Ovary (tissue), 7 donors: ENCODE measurements at regions not wholly inside any gene's neighbourhood (a gene's known extent, or its start where the extent isn't known, plus 50 kb on each side); places are given as distances from the start of the nearest gene placed in this dataset.

Experiments used
- DNase-seq, 5 donors: peaks; one replicate each; pipeline ENCODE4 v3.0.0-alpha.2; 2019 to 2020
- H3K27ac ChIP-seq, 2 donors: fragments of 200-600 bp; one replicate each; pipeline versions ENCODE4 v1.5.1 to v1.8.0; 2019 to 2022
- H3K27me3 ChIP-seq: fragments of 200-600 bp; one replicate; pipeline ENCODE4 v1.8.0; 2022
- H3K36me3 ChIP-seq: fragments of 200-600 bp; sonication (generic); one replicate; pipeline ENCODE4 v1.5.1; 2019
- H3K4me1 ChIP-seq: one replicate; pipeline ENCODE4 v1.8.1; 2013; ENCODE audit warnings: mild to moderate bottlenecking, moderate library complexity; ENCODE audit not compliant: insufficient read depth
- H3K4me3 ChIP-seq: fragments of 200-600 bp; sonication (generic); one replicate; pipeline ENCODE4 v1.5.1; 2017
- H3K9me3 ChIP-seq, 2 donors: fragments of 200-600 bp in 1 of 2; sonication (generic) in 1 of 2; one replicate each; pipeline versions ENCODE4 v1.5.1 to v1.8.1; 2013 to 2019; ENCODE audit warnings: mild to moderate bottlenecking in 1 of 2, moderate library complexity in 1 of 2
- EP300 ChIP-seq: sonication (generic); formaldehyde crosslinking; IDR thresholded peaks from one replicate; pipeline ENCODE4 v1.6.1; 2017; ENCODE audit warnings: antibody characterized with exemption
- POLR2A ChIP-seq: fragments of 450-650 bp; IDR thresholded peaks from one replicate; pipeline ENCODE4 v1.6.1; 2017; ENCODE audit warnings: antibody characterized with exemption, mild to moderate bottlenecking, moderate library complexity
- WGBS, 3 donors: extraction: QIAGEN DNeasy Blood & Tissue Kit in 1 of 3; methylation state at CpG; one replicate each; pipeline versions ENCODE4 v1.1.5 to v1.1.7; 2013 to 2017; 5-methylcytosine and 5-hydroxymethylcytosine counted together
- intact Hi-C, 4 donors: fragments of 100-400 bp; cut with DNase I; formaldehyde crosslinking; loops; one replicate each; pipeline versions ENCODE4 v1.11.0 to v1.15.1; 2022 to 2023
- TF ChIP-seq, protein P1 (sequence below), 3 donors: fragments of 450-650 bp in 2 of 3; fragments of 200-600 bp in 1 of 3; IDR thresholded peaks; one replicate each; pipeline versions ENCODE4 v1.5.1 to v1.8.0; 2016 to 2022; ENCODE audit warnings: antibody characterized with exemption in 3 of 3, mild to moderate bottlenecking in 1 of 3
- donor health status: DM: no; HTN: no; CAD: no; lungs with moderate emphysema.
- donor health status: DM: no; HTN: no; CAD: no.
- donor health status: Bipolar disorder and iron deficiency.
- donor health status: DM: no; HTN: no; CAD: no.
- donor health status: DM: yes; HTN: yes; CAD: no.

DNA sequence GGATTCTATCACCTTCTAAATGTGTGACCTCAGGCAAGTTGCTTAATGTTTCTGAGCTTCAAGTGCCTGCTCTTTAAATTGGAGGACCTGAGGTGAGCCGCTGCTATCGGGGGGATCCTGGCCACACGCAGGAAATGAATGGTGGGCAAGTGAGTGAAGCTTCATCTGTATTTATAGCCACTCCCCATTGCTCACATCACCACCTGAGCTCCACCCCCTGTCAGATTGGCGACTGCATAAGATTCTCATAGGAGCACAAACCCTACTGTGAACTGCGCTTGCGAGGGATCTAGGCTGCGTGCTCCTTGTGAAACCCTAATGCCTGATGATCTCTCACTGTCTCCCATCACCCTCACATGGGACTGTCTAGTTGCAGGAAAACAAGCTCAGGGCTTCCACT, 158.6 kb upstream of the CCND2 start:
- no peaks in the 10 kb centered on the region for H3K9me3 ChIP-seq
- H3K4me3 ChIP-seq: no peak overlapping the region
- TF ChIP-seq, protein P1, sequence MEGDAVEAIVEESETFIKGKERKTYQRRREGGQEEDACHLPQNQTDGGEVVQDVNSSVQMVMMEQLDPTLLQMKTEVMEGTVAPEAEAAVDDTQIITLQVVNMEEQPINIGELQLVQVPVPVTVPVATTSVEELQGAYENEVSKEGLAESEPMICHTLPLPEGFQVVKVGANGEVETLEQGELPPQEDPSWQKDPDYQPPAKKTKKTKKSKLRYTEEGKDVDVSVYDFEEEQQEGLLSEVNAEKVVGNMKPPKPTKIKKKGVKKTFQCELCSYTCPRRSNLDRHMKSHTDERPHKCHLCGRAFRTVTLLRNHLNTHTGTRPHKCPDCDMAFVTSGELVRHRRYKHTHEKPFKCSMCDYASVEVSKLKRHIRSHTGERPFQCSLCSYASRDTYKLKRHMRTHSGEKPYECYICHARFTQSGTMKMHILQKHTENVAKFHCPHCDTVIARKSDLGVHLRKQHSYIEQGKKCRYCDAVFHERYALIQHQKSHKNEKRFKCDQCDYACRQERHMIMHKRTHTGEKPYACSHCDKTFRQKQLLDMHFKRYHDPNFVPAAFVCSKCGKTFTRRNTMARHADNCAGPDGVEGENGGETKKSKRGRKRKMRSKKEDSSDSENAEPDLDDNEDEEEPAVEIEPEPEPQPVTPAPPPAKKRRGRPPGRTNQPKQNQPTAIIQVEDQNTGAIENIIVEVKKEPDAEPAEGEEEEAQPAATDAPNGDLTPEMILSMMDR (IDR thresholded peaks at IDR 0.05): no peak
- TF ChIP-seq POLR2A: no peak
- TF ChIP-seq EP300: no peak
- 77 to 84% (median 80%) methylated on average over 7 of the region's 7 CpGs for WGBS, 3 donors
- no peak overlapping the region for H3K27ac ChIP-seq
- DNase-seq: no peak
- intact Hi-C loops: no loop called here
- H3K27me3 ChIP-seq: no peaks in the 10 kb centered on the region
- no peaks in the 10 kb centered on the region for H3K36me3 ChIP-seq
- H3K4me1 ChIP-seq: no peaks in the 10 kb centered on the region

DNA sequence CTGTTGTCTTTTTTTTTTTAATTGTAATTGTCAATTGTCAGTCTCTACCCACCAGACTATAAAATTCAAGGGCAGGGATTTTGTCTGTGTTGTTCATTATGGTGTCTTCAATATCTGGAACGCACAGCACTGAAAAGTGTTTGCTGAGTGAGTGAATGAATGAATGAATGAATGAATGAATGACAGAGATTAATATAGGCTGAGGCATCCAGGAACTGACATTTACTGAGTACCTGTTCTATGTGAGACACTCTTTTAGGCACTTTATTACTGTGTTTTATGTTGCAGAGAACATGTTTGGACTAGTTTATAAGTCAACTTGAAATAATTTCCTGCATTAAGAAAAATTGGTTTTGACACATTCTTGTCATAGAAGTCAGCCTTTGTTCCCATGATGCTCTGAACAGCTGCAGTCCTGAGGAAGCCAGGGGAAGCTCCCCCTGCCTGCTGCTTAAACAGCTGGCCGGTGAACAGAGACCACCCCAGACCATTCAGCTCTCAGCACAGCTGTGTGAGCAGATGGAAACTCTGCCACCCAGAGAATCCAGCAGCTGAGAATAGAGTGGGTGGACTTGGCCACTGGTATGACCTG, 160.7 kb upstream of the CCND2 start:
- no peaks in the 10 kb centered on the region for H3K4me1 ChIP-seq
- TF ChIP-seq POLR2A (no peak), EP300 (no peak)
- TF ChIP-seq, protein P1 (IDR thresholded peaks at IDR 0.05): no peak

DNA sequence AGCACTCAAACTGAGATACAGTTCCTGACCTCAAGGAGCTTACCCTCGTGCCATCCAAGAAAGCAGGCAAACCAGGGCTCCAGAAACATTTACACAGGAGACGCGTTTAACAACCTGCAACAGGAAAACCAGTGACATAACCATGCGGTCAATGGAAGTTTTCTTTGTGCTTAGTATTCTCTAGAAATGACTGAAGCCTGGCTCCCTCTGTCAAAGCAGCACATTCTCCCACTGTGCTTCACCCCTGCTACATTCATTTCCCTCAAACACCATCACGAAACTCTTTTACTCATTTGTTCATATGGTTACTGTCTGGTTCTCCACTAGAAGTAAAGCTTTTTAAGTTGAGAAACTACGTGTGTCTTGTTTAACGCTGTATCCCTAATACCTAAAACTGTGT, 161.3 kb upstream of the CCND2 start:
- Histone ChIP-seq H3K27ac (no peak overlapping the region), H3K4me3 (no peak overlapping the region), H3K27me3 (no peaks in the 10 kb centered on the region), H3K36me3 (no peaks in the 10 kb centered on the region), H3K4me1 (no peaks in the 10 kb centered on the region), H3K9me3 (no peaks in the 10 kb centered on the region)
- TF ChIP-seq, protein P1 (IDR thresholded peaks at IDR 0.05): no peak
- TF ChIP-seq POLR2A (no peak), EP300 (no peak)
- WGBS, 3 donors: 85 to 93% (median 91%) methylated on average over 7 of the region's 7 CpGs
- no peak for DNase-seq
- intact Hi-C loops: no loop called here

More for the DNA sequence above, 160.7 kb upstream of the CCND2 start:
- H3K36me3 ChIP-seq: no peaks in the 10 kb centered on the region
- no peaks in the 10 kb centered on the region for H3K27me3 ChIP-seq
- no peaks in the 10 kb centered on the region for H3K9me3 ChIP-seq
- no peak overlapping the region for H3K4me3 ChIP-seq
- no peak for DNase-seq
- H3K27ac ChIP-seq: no peak overlapping the region
- intact Hi-C loops: no loop called here
- 49 to 58% (median 56%) methylated on average over 2 of the region's 2 CpGs for WGBS, 3 donors

DNA sequence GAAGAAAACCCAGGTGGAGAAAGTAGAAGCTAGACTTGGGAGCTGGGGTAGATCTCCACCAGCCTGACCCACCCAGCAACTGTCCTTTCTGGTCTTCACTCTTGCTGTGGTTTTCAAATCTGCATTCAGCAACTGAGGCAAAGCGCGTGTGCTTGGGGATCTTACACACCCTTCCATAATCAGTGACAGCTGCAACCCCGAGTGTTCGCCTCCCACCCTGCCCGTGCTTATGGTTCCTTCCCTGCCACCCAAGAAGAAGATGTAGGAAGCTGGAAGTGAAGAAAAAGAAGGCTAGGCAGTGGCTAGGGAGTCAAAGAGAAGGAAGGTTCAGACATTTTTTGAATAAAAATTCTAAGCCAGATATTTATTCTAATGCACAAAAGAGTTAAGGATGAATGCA, 162.6 kb upstream of the CCND2 start:
- DNase-seq: no peak
- no peak overlapping the region for H3K4me3 ChIP-seq
- H3K4me1 ChIP-seq: no peaks in the 10 kb centered on the region
- no peaks in the 10 kb centered on the region for H3K36me3 ChIP-seq
- no peaks in the 10 kb centered on the region for H3K9me3 ChIP-seq
- H3K27me3 ChIP-seq: no peaks in the 10 kb centered on the region
- H3K27ac ChIP-seq: no peak overlapping the region
- intact Hi-C loops: no loop called here
- 83 to 91% (median 90%) methylated on average over 5 of the region's 5 CpGs for WGBS, 3 donors
- TF ChIP-seq POLR2A: no peak
- TF ChIP-seq EP300: no peak
- TF ChIP-seq, protein P1 (IDR thresholded peaks at IDR 0.05): no peak
